Endothelial cell of umbilical vein (primary cell): ENCODE measurements at regions not wholly inside any gene's neighbourhood (a gene's known extent, or its start where the extent isn't known, plus 50 kb on each side); places are given as distances from the start of the nearest gene placed in this dataset.

ENCODE experiments used
- BruUV-seq: library from RNA; stranded (reverse); fragments of 400-500 nt; replicated peaks from 2 replicates; lab custom pipeline; 2021; lab: Mats Ljungman, UMichigan
- CTCF ChIA-PET: fragments of 300-600, 350-600 bp; sonication (Branson Sonifier 250); formaldehyde crosslinking; loops from one replicate; lab custom pipeline; 2021; ENCODE audit warnings: antibody characterized with exemption, inconsistent platforms; lab: Charles Lee
- POLR2A ChIA-PET: fragments of 300-600, 350-600 bp; sonication (Branson Sonifier 250); formaldehyde crosslinking; loops from one replicate; lab custom pipeline; 2021; ENCODE audit warnings: antibody characterized with exemption, inconsistent platforms; lab: Charles Lee
- DNase-seq: peaks from one replicate; pipeline ENCODE4 v3.0.0-alpha.2; 2011; ENCODE audit warnings: low read depth, low spot score
- FAIRE-seq: peaks from 2 replicates; lab custom pipeline; 2011; peaks lifted over from hg19 to GRCh38; lab: Jason Lieb, UNC
- H2AFZ ChIP-seq: 2 replicates; pipeline ENCODE4 v1.6.0; 2012; ENCODE audit warnings: low read depth, low read length, control low read depth, inconsistent platforms
- H3K27ac ChIP-seq: 2 replicates; pipeline ENCODE4 v1.5.1; 2011; ENCODE audit warnings: low read depth, mild to moderate bottlenecking, control low read depth, low read length, moderate library complexity; ENCODE audit not compliant: insufficient read depth
- H3K27me3 ChIP-seq, 2 experiments: 2 replicates each; pipeline versions ENCODE4 v1.6.0 to v1.6.1; 2011; ENCODE audit warnings: low read length in 2 of 2, mixed read lengths in 1 of 2; ENCODE audit not compliant: control insufficient read depth in 2 of 2, insufficient read depth in 2 of 2
- H3K36me3 ChIP-seq, 2 experiments: 2 replicates in 1 of 2; 3 replicates in 1 of 2; pipeline ENCODE4 v1.5.1; 2011; ENCODE audit warnings: low read length in 2 of 2, mild to moderate bottlenecking in 1 of 2, moderate library complexity in 1 of 2; ENCODE audit not compliant: control insufficient read depth in 2 of 2, insufficient read depth in 2 of 2; ENCODE audit errors: extremely low read depth in 1 of 2
- H3K4me1 ChIP-seq: 3 replicates; pipeline ENCODE4 v1.5.1; 2011; ENCODE audit warnings: mild to moderate bottlenecking, low read length; ENCODE audit not compliant: control insufficient read depth, insufficient read depth; ENCODE audit errors: extremely low read depth
- H3K4me2 ChIP-seq: 2 replicates; pipeline ENCODE4 v1.6.1; 2011; ENCODE audit warnings: low read length, control low read depth, mixed read lengths; ENCODE audit not compliant: insufficient read depth
- H3K4me3 ChIP-seq, 3 experiments: fragments of 200-600 bp in 1 of 3; sonication (generic), shearing (Covaris generic) in 1 of 3; replicated peaks in 1 of 3; 2 replicates each; pipeline ENCODE4 v1.5.1; 2011 to 2016; ENCODE audit warnings: control low read depth in 3 of 3, low read length in 3 of 3, mild to moderate bottlenecking in 2 of 3, inconsistent platforms in 1 of 3, low read depth in 1 of 3, moderate library complexity in 1 of 3; ENCODE audit not compliant: insufficient read depth in 1 of 3
- H3K79me2 ChIP-seq: 2 replicates; pipeline ENCODE4 v1.6.0; 2012; ENCODE audit warnings: low read length, inconsistent platforms; ENCODE audit not compliant: control insufficient read depth, insufficient read depth
- H3K9ac ChIP-seq: replicated peaks from 2 replicates; pipeline ENCODE3; 2011; ENCODE audit warnings: low read length, control low read depth; ENCODE audit not compliant: insufficient read depth; ENCODE audit errors: extremely low read depth
- H3K9me1 ChIP-seq: replicated peaks from 3 replicates; pipeline ENCODE4 v1.6.0; 2011; ENCODE audit warnings: mild to moderate bottlenecking, low read length; ENCODE audit not compliant: control insufficient read depth, insufficient read depth; ENCODE audit errors: extremely low read depth
- H3K9me3 ChIP-seq: replicated peaks from 2 replicates; pipeline ENCODE4 v1.5.1; 2012; ENCODE audit warnings: low read length, inconsistent platforms; ENCODE audit not compliant: control insufficient read depth, insufficient read depth
- H4K20me1 ChIP-seq: replicated peaks from 2 replicates; pipeline ENCODE3; 2011; ENCODE audit warnings: mild to moderate bottlenecking, low read length; ENCODE audit not compliant: control insufficient read depth, insufficient read depth; ENCODE audit errors: extremely low read depth
- EZH2 ChIP-seq: IDR thresholded peaks from 2 replicates; pipeline ENCODE4 v1.6.1; 2012; ENCODE audit warnings: borderline replicate concordance, low read depth, mild to moderate bottlenecking, moderate library complexity, low read length, inconsistent platforms; ENCODE audit not compliant: severe bottlenecking
- FOS ChIP-seq: IDR thresholded peaks from 2 replicates; pipeline ENCODE4 v1.6.1; 2011; ENCODE audit warnings: mild to moderate bottlenecking, low read length, moderate library complexity, borderline replicate concordance; ENCODE audit not compliant: insufficient read depth
- GATA2 ChIP-seq: IDR thresholded peaks from 2 replicates; pipeline ENCODE4 v1.7.0; 2011; ENCODE audit warnings: low read depth, mild to moderate bottlenecking, moderate library complexity, mixed read lengths, low read length; ENCODE audit not compliant: insufficient read length, insufficient read depth
- JUN ChIP-seq: IDR thresholded peaks from 2 replicates; pipeline ENCODE4 v1.6.1; 2011; ENCODE audit warnings: borderline replicate concordance, low read depth; ENCODE audit not compliant: insufficient read length, insufficient read depth
- MYC ChIP-seq: IDR thresholded peaks from one replicate; pipeline ENCODE4 v1.6.1; 2011; ENCODE audit warnings: mild to moderate bottlenecking, low read depth, low read length
- POLR2A ChIP-seq: IDR thresholded peaks from 2 replicates; pipeline ENCODE4 v1.6.1; 2012; ENCODE audit warnings: low read depth, mild to moderate bottlenecking, control low read depth, low read length
- POLR2AphosphoS5 ChIP-seq: IDR thresholded peaks from 2 replicates; pipeline ENCODE4 v1.6.1; 2012; ENCODE audit warnings: low read depth, mild to moderate bottlenecking, control low read depth, low read length, moderate library complexity; ENCODE audit not compliant: insufficient read depth
- dilution Hi-C: fragments of 300-500 bp; cut with MboI; formaldehyde crosslinking; loops from one replicate; pipeline ENCODE4 v1.15.0; 2019; ENCODE audit warnings: low sequenced_read_pairs; ENCODE audit not compliant: extremely low pct_ligation_motif_present
- intact Hi-C: fragments of 100-400 bp; cut with micrococcal nuclease; formaldehyde crosslinking; loops from one replicate; pipeline ENCODE4 v1.10.0; 2022
- TF ChIP-seq, protein P1 (sequence below), 2 donors: IDR thresholded peaks; 1 replicate in 1 of 2; 2 replicates in 1 of 2; pipeline ENCODE4 v1.5.1; 2011; ENCODE audit warnings: low read length in 2 of 2, mild to moderate bottlenecking in 2 of 2, moderate library complexity in 2 of 2, control low read depth in 1 of 2, inconsistent platforms in 1 of 2, low read depth in 1 of 2; ENCODE audit not compliant: insufficient read depth in 1 of 2; ENCODE audit errors: extremely low read depth in 1 of 2
- TF ChIP-seq, protein P2 (sequence below): IDR thresholded peaks from 2 replicates; pipeline ENCODE4 v1.6.1; 2011; ENCODE audit not compliant: insufficient read depth, insufficient read length

DNA sequence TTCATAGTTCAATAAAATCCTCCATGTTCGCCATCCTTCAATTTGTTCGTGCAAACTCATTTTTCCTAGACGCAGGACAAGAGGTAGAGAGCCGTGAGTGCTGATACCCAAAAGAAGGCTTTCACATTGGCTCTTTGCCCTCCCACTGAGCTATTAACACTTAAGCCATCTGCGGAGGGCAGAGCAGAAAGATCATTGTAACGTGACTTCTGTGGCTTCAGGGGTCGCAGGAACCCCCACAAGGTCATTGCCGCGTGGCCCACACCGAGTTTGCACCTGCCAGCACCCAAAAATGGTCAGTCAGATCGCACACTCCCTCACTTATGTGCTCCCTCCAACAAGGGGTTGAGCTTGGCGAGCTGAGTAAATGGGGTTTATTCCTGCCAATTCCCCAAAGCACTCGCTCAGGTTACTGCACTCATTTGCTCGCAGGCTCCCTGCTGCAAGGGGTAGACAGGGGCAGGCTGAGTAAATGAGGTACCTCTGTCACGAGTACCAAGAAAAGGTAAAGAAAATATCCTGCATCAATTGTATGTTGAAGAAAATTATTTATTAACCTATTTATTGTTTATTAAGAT lies 144.1 kb downstream of the PRR20E start:
- Histone ChIP-seq H3K27me3 (no peaks in the 10 kb centered on the region), H3K36me3 (no peaks in the 10 kb centered on the region), H4K20me1 (no peaks in the 10 kb centered on the region), H3K27ac (no peak overlapping the region), H3K4me3 (no peak overlapping the region), H3K9ac (no peak overlapping the region), H3K79me2 (no peaks in the 10 kb centered on the region), H3K4me2 (no peak overlapping the region), H3K4me1 (no peaks in the 10 kb centered on the region), H3K9me1 (no peaks in the 10 kb centered on the region), H3K9me3 (no peaks in the 10 kb centered on the region), H2AFZ (peak overlapping the region; percentile 24)
- intact Hi-C loops = no loop called here
- BruUV-seq = no TSS peak
- ChIA-PET POLR2A (no interaction called here), CTCF (interaction anchor here (1.0 kb wide), 1 partner anchor 9 kb away, joined by 3 read pairs; no protein-coding TSS in a partner anchor)
- FAIRE-seq (no peak), DNase-seq (no peak)
- dilution Hi-C loops = no loop called here
- no peak for TF ChIP-seq POLR2AphosphoS5
- TF ChIP-seq JUN = no peak
- no peak for TF ChIP-seq POLR2A
- TF ChIP-seq, protein P1, sequence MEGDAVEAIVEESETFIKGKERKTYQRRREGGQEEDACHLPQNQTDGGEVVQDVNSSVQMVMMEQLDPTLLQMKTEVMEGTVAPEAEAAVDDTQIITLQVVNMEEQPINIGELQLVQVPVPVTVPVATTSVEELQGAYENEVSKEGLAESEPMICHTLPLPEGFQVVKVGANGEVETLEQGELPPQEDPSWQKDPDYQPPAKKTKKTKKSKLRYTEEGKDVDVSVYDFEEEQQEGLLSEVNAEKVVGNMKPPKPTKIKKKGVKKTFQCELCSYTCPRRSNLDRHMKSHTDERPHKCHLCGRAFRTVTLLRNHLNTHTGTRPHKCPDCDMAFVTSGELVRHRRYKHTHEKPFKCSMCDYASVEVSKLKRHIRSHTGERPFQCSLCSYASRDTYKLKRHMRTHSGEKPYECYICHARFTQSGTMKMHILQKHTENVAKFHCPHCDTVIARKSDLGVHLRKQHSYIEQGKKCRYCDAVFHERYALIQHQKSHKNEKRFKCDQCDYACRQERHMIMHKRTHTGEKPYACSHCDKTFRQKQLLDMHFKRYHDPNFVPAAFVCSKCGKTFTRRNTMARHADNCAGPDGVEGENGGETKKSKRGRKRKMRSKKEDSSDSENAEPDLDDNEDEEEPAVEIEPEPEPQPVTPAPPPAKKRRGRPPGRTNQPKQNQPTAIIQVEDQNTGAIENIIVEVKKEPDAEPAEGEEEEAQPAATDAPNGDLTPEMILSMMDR (IDR thresholded peaks at IDR 0.05; ENCODE audit: extremely low read depth in 1 of 2, insufficient read depth in 1 of 2, low read depth in 1 of 2, low read length in 2 of 2) = no peak
- TF ChIP-seq MYC = no peak
- TF ChIP-seq EZH2 = no peak
- TF ChIP-seq GATA2 = no peak
- TF ChIP-seq FOS = no peak
- TF ChIP-seq, protein P2, sequence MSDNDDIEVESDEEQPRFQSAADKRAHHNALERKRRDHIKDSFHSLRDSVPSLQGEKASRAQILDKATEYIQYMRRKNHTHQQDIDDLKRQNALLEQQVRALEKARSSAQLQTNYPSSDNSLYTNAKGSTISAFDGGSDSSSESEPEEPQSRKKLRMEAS = no peak
